GDM1 (cell line): ENCODE measurements at regions not wholly inside any gene's neighbourhood (a gene's known extent, or its start where the extent isn't known, plus 50 kb on each side); places are given as distances from the start of the nearest gene placed in this dataset.
"Not testable (repeated sequence)": the region's sequence is repeated elsewhere in the genome, so short reads cannot be mapped to it uniquely, and the experiment has no call there.

Experiments
- DNase-seq: peaks from one replicate; lab custom pipeline; 2025; lab: John Stamatoyannopoulos, UW

- DNase-seq, result no peak
These were observed 175.8 kb upstream of the NPY2R start for GRCh38 chr4:155032521-155033229.

DNA sequence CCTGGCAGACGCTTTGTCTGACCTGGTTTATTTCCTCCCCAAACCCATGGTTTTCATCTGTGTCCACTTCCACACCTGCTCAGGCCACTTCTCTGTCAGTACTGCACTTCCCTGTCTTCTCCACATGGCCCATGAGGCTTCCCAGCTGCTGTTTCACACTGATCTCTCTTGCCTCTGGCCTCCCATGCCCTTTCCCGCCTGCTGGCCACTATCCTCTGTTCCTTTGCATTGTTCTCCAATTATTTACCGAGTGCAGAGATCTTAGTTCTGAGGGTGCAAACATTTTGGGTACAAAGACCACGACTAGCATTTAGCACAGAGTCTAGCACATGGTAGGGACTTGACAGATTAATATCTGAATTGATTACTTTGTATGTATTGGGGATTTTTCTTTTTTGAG is 174.8 kb upstream of the NPY2R start:
- DNase-seq, result no peak

DNA sequence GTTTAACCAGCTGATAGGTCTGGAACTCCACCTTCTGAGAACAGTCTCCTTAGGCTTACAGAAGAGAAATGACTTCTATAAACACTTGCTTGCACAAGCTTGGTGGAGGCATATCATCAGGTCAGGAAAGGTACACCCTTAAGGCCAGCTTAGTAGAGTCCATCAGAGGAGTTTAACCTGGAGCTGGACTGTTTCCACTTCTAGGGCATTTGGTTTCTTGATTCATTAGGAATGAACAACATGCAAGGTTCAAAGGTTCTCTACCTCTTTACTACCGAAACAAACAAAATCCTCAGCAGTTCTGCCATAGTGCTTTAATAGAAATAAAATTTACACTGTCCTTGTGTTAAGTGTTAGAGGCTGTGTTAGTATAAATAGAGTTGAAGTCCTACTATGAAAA is 171.4 kb upstream of the NPY2R start:
- DNase-seq, result no peak

DNA sequence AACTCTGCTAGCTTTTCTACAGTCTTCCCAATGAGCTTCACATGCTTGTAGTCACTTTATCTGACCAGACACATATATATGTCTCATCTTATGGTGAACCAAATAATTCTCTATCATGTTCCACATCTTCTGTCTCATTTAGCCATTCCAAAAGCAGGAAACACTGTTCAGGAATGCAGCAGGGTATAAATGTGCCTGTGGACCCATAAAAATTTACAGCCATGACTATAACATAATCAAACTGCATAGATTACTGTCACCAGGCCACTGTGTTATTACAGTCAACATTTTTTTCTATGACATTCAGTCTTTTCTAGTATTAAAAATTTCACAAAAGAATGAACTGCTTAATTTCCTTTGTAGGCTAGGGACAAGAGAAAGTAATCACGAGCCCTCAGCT is 170.0 kb upstream of the NPY2R start:
- DNase-seq, result no peak

GRCh38 chr4:155039162-155039561 is 169.3 kb upstream of the NPY2R start:
- DNase-seq, result no peak

GRCh38 chr4:155040031-155040430 is 168.4 kb upstream of the NPY2R start:
- no peak for DNase-seq

- DNase-seq, result no peak
These were observed 166.4 kb upstream of the NPY2R start for GRCh38 chr4:155042014-155042413.

- DNase-seq, result not testable (repeated sequence)
These were observed 164.2 kb upstream of the NPY2R start for GRCh38 chr4:155044251-155044650.

- no peak for DNase-seq
These were observed 160.7 kb upstream of the NPY2R start for GRCh38 chr4:155047755-155048154.

DNA sequence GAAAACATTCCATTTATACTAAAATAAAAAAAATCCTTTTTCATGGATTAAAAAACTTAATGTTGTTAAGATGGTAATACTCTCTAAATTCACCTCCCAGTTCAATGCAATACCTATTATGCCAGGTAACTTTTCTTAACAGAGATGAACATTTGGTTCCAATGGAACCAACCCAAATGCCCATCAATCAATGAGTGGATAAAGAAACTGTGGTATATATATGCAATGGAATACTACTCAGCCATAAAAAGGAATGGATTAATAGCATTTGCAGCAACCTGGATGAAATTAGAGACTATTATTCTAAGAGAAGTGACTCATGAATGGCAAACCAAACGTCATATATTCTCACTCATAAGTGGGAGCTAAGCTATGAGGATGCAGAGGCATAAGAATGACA is 154.4 kb upstream of the NPY2R start:
- not testable (repeated sequence) for DNase-seq

DNA sequence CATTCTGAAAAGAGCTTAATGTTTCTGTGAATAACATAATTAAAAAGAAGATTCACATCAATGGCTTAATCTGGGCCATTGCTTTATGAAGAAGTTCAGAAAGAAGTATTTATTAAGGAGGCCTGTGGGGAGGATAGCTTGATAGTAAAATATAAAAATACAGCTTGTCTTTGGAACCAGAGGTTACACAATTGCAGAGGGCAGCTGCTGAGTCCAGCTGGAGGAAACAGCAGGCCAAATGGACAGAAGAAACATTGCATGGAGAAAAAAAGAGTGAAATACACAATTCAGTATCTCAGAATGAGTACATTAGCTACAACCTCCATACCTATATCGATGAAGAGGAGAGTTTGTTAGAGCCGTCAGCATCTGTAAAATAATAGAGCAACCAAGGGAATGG is 148.0 kb upstream of the NPY2R start:
- no peak for DNase-seq

DNA sequence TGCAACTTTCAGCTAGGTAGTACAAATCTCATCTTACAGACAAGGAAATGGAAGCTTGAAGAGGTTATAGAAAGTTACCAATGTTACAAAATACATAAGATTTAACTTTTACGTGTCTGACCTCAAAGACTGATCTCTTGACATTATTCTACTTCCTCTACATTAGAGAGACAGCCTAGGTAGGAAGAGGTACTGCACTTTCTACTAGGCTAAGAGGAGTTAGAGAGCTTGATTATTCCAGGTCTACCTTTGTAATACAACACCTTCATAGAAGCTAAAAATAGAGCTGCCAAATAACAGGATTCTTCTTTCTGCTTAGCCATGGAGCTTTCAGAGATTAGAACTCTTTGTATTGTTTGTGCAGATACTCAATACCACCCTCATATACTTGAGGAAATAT is 147.6 kb upstream of the NPY2R start:
- no peak for DNase-seq

GRCh38 chr4:155062948-155063347 is 145.5 kb upstream of the NPY2R start:
- no peak for DNase-seq

GRCh38 chr4:155064934-155065333 is 143.5 kb upstream of the NPY2R start:
- not testable (repeated sequence) for DNase-seq

DNA sequence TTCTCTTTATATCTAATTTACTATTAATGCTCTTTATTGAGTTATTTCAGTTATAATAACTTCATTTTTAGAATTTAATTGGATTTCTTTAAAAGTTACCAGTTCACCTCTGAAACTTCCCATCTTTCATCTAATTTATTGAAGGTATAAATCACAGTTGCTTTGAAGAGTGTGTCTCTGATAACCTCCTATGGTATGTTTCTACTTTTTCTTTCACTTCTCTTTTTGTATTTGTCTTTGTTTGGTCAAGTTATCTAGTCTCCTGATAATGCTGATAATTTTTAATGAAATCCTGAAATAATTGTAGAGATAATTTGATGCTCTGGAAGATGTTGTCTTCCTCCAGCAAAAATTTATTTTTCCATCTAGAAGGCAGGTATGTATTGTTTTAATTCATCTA is 141.6 kb upstream of the NPY2R start:
- DNase-seq, result no peak

DNA sequence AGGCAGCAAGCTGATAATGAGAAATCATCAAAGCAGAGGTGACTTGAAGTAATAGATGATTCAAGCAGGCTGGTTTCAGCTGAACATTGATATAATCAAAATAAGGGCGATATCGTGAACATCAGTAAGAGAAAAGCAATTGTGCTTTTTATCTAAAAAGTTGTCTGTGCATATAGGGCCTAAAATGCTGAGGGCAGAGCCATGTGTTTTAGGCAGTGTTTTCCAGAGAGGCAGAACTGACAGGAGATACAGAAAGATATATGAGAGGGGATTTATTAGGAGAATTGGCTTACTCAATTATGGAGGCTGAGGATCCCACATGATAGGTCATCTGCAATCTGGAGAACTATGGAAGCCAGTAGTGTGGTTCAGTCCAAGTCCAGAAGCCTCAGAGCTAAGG is 136.5 kb upstream of the NPY2R start:
- DNase-seq, result no peak

- DNase-seq, result no peak
These were observed 136.0 kb upstream of the NPY2R start for GRCh38 chr4:155072417-155072816.

- DNase-seq, result no peak
These were observed 134.6 kb upstream of the NPY2R start for GRCh38 chr4:155073852-155074251.

- DNase-seq, result no peak
These were observed 132.1 kb upstream of the NPY2R start for GRCh38 chr4:155076256-155076785.

DNA sequence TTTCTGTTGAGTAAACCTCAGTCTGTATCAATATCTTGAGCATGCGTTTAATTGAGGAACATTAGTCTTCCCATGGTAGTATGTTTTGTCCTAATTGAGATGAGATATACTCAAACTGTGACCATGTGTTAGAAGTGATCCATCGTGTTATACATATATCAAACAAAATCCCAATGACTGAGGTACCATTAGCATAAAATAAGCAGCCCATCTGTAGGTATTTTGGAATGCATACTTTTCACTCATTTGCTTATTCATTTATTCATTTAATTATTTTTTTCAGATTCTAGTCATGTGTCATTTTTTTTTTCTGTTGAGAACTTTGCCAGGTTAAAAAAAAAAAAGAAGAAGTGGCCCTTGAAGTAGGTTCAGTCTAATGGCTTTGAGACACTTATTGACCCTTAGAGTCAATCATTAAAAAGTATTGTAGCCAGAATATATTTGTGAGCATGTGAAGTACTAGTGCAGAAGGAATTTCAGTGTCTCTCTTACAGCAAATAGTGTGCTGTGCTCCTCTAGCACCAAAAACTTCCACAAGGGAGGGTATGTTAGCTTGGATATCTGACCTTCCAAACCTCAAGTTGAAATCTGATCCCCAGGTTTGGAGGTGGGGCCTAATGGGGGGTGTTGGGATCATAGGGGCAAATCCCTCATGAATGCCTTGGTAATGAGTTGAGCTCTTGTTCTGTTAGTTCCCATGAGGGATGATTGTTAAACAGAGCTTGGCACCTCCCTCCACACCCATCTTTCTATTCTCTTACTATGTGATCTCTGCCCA is 130.8 kb upstream of the NPY2R start:
- DNase-seq, result no peak

GRCh38 chr4:155079871-155080270 is 128.6 kb upstream of the NPY2R start:
- DNase-seq, result no peak

GRCh38 chr4:155081222-155081621 is 127.2 kb upstream of the NPY2R start:
- DNase-seq, result no peak

- DNase-seq, result no peak
These were observed 122.4 kb upstream of the NPY2R start for GRCh38 chr4:155085843-155086530.
